HepG2 (cell line): ENCODE measurements at regions not wholly inside any gene's neighbourhood (a gene's known extent, or its start where the extent isn't known, plus 50 kb on each side); places are given as distances from the start of the nearest gene placed in this dataset.

ENCODE experiments used
- KMT2A ChIP-seq: sonication (generic); formaldehyde crosslinking; IDR thresholded peaks from 2 replicates; pipeline ENCODE4 v1.4.0; 2020; ENCODE audit warnings: missing genetic modification reagents
- ZBED4 ChIP-seq: sonication (generic); formaldehyde crosslinking; IDR thresholded peaks from 2 replicates; pipeline ENCODE4 v1.4.0; 2020; ENCODE audit warnings: missing genetic modification reagents, borderline replicate concordance
- ZBTB38 ChIP-seq: sonication (generic); formaldehyde crosslinking; IDR thresholded peaks from 2 replicates; pipeline ENCODE4 v1.5.1; 2020; ENCODE audit warnings: mild to moderate bottlenecking, missing genetic modification reagents
- ZNF143 ChIP-seq: sonication (generic); formaldehyde crosslinking; IDR thresholded peaks from 2 replicates; pipeline ENCODE4 v1.4.0; 2020; ENCODE audit warnings: missing genetic modification reagents
- ZNF484 ChIP-seq: sonication (generic); formaldehyde crosslinking; IDR thresholded peaks from 2 replicates; pipeline ENCODE4 v1.5.1; 2020; ENCODE audit warnings: mild to moderate bottlenecking, low read depth, missing genetic modification reagents, borderline replicate concordance
- ZNF543 ChIP-seq: sonication (generic); formaldehyde crosslinking; IDR thresholded peaks from 2 replicates; pipeline ENCODE4 v1.4.0; 2020; ENCODE audit warnings: mild to moderate bottlenecking, missing genetic modification reagents
- ZNF878 ChIP-seq: sonication (generic); formaldehyde crosslinking; IDR thresholded peaks from 2 replicates; pipeline ENCODE4 v1.8.1; 2023; ENCODE audit warnings: mild to moderate bottlenecking, missing genetic modification reagents, moderate library complexity
- ZUFSP ChIP-seq: sonication (generic); formaldehyde crosslinking; IDR thresholded peaks from 2 replicates; pipeline ENCODE4 v1.9.0; 2021; ENCODE audit warnings: missing genetic modification reagents, mild to moderate bottlenecking, borderline replicate concordance
- TF ChIP-seq, protein P1 (sequence below): sonication (generic); formaldehyde crosslinking; conservative IDR thresholded peaks from 2 replicates; pipeline ENCODE4 v1.4.0; 2020; ENCODE audit warnings: mild to moderate bottlenecking, missing genetic modification reagents, moderate library complexity
- TF ChIP-seq, protein P2 (sequence below): sonication (generic); formaldehyde crosslinking; IDR thresholded peaks from 2 replicates; pipeline ENCODE4 v1.4.0; 2020; ENCODE audit warnings: mild to moderate bottlenecking, missing genetic modification reagents

- TF ChIP-seq, protein P1, sequence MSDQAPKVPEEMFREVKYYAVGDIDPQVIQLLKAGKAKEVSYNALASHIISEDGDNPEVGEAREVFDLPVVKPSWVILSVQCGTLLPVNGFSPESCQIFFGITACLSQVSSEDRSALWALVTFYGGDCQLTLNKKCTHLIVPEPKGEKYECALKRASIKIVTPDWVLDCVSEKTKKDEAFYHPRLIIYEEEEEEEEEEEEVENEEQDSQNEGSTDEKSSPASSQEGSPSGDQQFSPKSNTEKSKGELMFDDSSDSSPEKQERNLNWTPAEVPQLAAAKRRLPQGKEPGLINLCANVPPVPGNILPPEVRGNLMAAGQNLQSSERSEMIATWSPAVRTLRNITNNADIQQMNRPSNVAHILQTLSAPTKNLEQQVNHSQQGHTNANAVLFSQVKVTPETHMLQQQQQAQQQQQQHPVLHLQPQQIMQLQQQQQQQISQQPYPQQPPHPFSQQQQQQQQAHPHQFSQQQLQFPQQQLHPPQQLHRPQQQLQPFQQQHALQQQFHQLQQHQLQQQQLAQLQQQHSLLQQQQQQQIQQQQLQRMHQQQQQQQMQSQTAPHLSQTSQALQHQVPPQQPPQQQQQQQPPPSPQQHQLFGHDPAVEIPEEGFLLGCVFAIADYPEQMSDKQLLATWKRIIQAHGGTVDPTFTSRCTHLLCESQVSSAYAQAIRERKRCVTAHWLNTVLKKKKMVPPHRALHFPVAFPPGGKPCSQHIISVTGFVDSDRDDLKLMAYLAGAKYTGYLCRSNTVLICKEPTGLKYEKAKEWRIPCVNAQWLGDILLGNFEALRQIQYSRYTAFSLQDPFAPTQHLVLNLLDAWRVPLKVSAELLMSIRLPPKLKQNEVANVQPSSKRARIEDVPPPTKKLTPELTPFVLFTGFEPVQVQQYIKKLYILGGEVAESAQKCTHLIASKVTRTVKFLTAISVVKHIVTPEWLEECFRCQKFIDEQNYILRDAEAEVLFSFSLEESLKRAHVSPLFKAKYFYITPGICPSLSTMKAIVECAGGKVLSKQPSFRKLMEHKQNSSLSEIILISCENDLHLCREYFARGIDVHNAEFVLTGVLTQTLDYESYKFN (CRISPR knock-in tag): no peak
- TF ChIP-seq ZNF143 (CRISPR knock-in tag): no peak
- no peak for TF ChIP-seq ZNF543
- no peak for TF ChIP-seq KMT2A
- TF ChIP-seq ZBED4: no peak
- no peak for TF ChIP-seq ZNF484 (CRISPR knock-in tag)
- TF ChIP-seq ZBTB38 (CRISPR knock-in tag): no peak
- TF ChIP-seq, protein P2, sequence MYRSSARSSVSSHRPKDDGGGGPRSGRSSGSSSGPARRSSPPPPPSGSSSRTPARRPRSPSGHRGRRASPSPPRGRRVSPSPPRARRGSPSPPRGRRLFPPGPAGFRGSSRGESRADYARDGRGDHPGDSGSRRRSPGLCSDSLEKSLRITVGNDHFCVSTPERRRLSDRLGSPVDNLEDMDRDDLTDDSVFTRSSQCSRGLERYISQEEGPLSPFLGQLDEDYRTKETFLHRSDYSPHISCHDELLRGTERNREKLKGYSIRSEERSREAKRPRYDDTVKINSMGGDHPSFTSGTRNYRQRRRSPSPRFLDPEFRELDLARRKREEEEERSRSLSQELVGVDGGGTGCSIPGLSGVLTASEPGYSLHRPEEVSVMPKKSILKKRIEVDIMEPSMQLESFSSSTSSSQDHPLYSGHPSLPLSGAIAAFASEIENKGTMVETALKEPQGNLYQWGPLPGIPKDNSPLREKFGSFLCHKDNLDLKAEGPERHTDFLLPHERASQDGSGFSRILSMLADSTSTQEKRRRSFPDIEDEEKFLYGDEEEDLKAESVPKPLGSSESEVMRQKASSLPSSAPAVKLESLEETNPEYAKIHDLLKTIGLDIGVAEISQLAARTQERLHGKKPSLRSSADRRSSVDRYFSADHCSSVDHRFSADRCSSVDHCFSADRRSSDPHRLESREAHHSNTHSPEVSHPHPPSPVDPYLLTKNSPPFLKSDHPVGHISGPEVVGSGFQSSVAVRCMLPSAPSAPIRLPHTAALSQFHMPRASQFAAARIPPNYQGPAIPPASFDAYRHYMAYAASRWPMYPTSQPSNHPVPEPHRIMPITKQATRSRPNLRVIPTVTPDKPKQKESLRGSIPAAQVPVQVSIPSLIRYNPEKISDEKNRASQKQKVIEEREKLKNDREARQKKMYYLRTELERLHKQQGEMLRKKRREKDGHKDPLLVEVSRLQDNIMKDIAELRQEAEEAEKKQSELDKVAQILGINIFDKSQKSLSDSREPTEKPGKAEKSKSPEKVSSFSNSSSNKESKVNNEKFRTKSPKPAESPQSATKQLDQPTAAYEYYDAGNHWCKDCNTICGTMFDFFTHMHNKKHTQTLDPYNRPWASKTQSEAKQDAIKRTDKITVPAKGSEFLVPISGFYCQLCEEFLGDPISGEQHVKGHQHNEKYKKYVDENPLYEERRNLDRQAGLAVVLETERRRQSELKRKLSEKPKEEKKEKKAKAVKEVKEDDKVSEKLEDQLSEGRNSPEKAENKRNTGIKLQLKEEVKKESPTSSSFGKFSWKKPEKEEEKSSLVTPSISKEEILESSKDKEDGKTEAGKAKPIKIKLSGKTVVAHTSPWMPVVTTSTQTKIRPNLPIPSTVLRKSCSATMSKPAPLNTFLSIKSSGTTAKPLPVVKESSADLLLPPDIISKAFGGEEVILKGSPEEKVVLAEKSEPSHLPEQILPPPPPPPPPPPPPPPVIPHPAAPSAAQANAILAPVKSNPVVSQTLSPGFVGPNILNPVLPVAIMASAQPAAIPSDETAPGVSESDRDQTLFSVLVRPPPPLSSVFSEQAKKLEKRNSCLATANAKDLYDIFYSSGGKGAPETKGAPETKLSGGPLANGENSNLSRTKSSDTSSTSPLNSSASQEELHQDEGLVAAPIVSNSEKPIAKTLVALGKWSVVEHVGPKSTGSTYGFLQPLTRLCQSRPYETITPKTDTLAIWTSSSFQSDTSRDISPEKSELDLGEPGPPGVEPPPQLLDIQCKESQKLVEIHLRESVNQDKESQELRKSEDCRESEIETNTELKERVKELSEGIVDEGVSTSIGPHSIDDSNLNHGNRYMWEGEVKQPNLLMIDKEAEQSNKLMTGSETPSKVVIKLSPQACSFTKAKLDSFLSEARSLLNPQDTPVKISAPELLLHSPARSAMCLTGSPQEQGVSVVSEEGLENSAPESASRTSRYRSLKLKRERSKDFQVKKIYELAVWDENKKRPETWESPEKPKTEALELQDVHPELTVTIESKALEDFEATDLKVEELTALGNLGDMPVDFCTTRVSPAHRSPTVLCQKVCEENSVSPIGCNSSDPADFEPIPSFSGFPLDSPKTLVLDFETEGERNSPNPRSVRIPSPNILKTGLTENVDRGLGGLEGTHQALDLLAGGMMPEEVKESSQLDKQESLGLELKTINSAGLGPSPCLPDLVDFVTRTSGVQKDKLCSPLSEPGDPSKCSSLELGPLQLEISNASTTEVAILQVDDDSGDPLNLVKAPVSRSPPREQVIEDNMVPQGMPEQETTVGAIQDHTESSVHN (CRISPR knock-in tag): no peak
- TF ChIP-seq ZUFSP (CRISPR knock-in tag): no peak
- no peak for TF ChIP-seq ZNF878 (CRISPR knock-in tag)
These were observed 125.4 kb upstream of the ANKH start (continued) for GRCh38 chr5:14996997-14997396.
